Putamen (tissue), 1 donor: ENCODE measurements at regions not wholly inside any gene's neighbourhood (a gene's known extent, or its start where the extent isn't known, plus 50 kb on each side); places are given as distances from the start of the nearest gene placed in this dataset.

Experiments used
- DNase-seq: peaks from one replicate; pipeline ENCODE4 v3.0.0-alpha.2; 2016; ENCODE audit warnings: low spot score

GRCh38 chr4:43782391-43782790 lies 666.2 kb downstream of the KCTD8 start:
- DNase-seq = no peak

- DNase-seq = no peak
These were observed 632.5 kb downstream of the KCTD8 start for GRCh38 chr4:43816116-43816515.

GRCh38 chr4:43822621-43823020 lies 626.0 kb downstream of the KCTD8 start:
- DNase-seq = no peak

GRCh38 chr4:43835869-43836268 lies 612.7 kb downstream of the KCTD8 start:
- DNase-seq = no peak

- DNase-seq = no peak
These were observed 611.4 kb downstream of the KCTD8 start for GRCh38 chr4:43837171-43837570.

- no peak for DNase-seq
These were observed 611.0 kb downstream of the KCTD8 start for GRCh38 chr4:43837604-43838003.

GRCh38 chr4:43842594-43842993 lies 606.0 kb downstream of the KCTD8 start:
- no peak for DNase-seq

GRCh38 chr4:43843501-43843900 lies 605.1 kb downstream of the KCTD8 start:
- no peak for DNase-seq

GRCh38 chr4:43846111-43846587 lies 602.5 kb downstream of the KCTD8 start:
- DNase-seq = no peak

GRCh38 chr4:43853565-43854264 lies 594.9 kb downstream of the KCTD8 start:
- peak; percentile 40 for DNase-seq

- peak; percentile 6 for DNase-seq
These were observed 593.3 kb downstream of the KCTD8 start for GRCh38 chr4:43855283-43855682.

GRCh38 chr4:43864616-43865146 lies 583.9 kb downstream of the KCTD8 start:
- DNase-seq = no peak

GRCh38 chr4:43867908-43868307 lies 580.7 kb downstream of the KCTD8 start:
- no peak for DNase-seq

GRCh38 chr4:43875655-43876054 lies 573.0 kb downstream of the KCTD8 start:
- no peak for DNase-seq

GRCh38 chr4:43882470-43882869 lies 566.1 kb downstream of the KCTD8 start:
- no peak for DNase-seq

- no peak for DNase-seq
These were observed 562.4 kb downstream of the KCTD8 start for GRCh38 chr4:43886196-43886595.

- no peak for DNase-seq
These were observed 549.8 kb downstream of the KCTD8 start for GRCh38 chr4:43898836-43899235.

- DNase-seq = no peak
These were observed 545.2 kb downstream of the KCTD8 start for GRCh38 chr4:43903456-43903855.

GRCh38 chr4:43918377-43918776 lies 530.2 kb downstream of the KCTD8 start:
- DNase-seq = no peak

GRCh38 chr4:43932448-43932847 lies 516.2 kb downstream of the KCTD8 start:
- DNase-seq = peak; percentile 3

GRCh38 chr4:43943998-43944397 lies 504.6 kb downstream of the KCTD8 start:
- DNase-seq = no peak

GRCh38 chr4:43959976-43960375 lies 488.6 kb downstream of the KCTD8 start:
- no peak for DNase-seq

GRCh38 chr4:43968011-43968410 lies 480.6 kb downstream of the KCTD8 start:
- no peak for DNase-seq

- DNase-seq = no peak
These were observed 465.0 kb downstream of the KCTD8 start for GRCh38 chr4:43983610-43984009.
